GM19328 (cell line): ENCODE measurements at regions not wholly inside any gene's neighbourhood (a gene's known extent, or its start where the extent isn't known, plus 50 kb on each side); places are given as distances from the start of the nearest gene placed in this dataset.

Source experiments
- ATAC-seq: cut with Tn5 transposase; IDR thresholded peaks from one replicate; pipeline ENCODE4 v1.9.1; 2021; ENCODE audit warnings: mild to moderate bottlenecking, moderate library complexity; ENCODE audit not compliant: unreplicated experiment

- ATAC-seq = no peak
Measured at GRCh38 chr5:51273021-51273420, 110.2 kb upstream of the ISL1 start.

- no peak for ATAC-seq
Measured at GRCh38 chr5:51273871-51274270, 109.4 kb upstream of the ISL1 start.

GRCh38 chr5:51275428-51275827 lies 107.8 kb upstream of the ISL1 start:
- ATAC-seq = no peak

GRCh38 chr5:51276250-51276649 lies 107.0 kb upstream of the ISL1 start:
- no peak for ATAC-seq

GRCh38 chr5:51278539-51278938 lies 104.7 kb upstream of the ISL1 start:
- no peak for ATAC-seq

- no peak for ATAC-seq
Measured at GRCh38 chr5:51279983-51280706, 103.1 kb upstream of the ISL1 start.

- ATAC-seq = no peak
Measured at GRCh38 chr5:51286046-51286445, 97.2 kb upstream of the ISL1 start.

GRCh38 chr5:51302343-51302742 lies 80.9 kb upstream of the ISL1 start:
- ATAC-seq = no peak

- no peak for ATAC-seq
Measured at GRCh38 chr5:51326844-51327243, 56.4 kb upstream of the ISL1 start.
